ENCODE measurements at regions not wholly inside any gene's neighbourhood (a gene's known extent, or its start where the extent isn't known, plus 50 kb on each side); places are given as distances from the start of the nearest gene placed in this dataset.

DNA sequence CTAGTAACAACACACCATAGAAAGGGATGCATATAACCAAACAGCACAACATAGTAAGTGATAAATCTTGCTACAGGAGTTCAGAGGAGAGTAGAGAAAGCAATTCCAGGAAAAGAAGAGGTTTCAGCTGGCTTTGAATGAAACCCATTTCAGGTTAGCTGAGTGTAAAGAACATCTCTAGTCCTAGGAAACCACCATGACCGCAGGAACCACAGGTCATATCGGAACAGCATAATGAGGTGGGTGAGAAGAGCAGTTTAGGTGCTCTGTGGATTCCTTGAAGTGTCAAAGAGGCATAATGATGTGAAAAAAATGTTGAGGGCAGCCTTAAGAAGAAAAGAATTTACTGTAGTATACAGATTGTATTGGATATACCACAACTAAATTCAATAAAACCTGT lies 507.5 kb downstream of the MTRR start:
- Histone ChIP-seq H3K27me3 (no peaks in the 10 kb centered on the region), H3K4me1 (no peaks in the 10 kb centered on the region), H3K27ac (no peak overlapping the region), H3K9me3 (no peaks in the 10 kb centered on the region), H3K36me3 (no peaks in the 10 kb centered on the region), H3K4me3 (no peak overlapping the region)
- TF ChIP-seq, protein P1, sequence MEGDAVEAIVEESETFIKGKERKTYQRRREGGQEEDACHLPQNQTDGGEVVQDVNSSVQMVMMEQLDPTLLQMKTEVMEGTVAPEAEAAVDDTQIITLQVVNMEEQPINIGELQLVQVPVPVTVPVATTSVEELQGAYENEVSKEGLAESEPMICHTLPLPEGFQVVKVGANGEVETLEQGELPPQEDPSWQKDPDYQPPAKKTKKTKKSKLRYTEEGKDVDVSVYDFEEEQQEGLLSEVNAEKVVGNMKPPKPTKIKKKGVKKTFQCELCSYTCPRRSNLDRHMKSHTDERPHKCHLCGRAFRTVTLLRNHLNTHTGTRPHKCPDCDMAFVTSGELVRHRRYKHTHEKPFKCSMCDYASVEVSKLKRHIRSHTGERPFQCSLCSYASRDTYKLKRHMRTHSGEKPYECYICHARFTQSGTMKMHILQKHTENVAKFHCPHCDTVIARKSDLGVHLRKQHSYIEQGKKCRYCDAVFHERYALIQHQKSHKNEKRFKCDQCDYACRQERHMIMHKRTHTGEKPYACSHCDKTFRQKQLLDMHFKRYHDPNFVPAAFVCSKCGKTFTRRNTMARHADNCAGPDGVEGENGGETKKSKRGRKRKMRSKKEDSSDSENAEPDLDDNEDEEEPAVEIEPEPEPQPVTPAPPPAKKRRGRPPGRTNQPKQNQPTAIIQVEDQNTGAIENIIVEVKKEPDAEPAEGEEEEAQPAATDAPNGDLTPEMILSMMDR (IDR thresholded peaks at IDR 0.05) = no peak
- no peak for DNase-seq (ENCODE audit: low spot score)

DNA sequence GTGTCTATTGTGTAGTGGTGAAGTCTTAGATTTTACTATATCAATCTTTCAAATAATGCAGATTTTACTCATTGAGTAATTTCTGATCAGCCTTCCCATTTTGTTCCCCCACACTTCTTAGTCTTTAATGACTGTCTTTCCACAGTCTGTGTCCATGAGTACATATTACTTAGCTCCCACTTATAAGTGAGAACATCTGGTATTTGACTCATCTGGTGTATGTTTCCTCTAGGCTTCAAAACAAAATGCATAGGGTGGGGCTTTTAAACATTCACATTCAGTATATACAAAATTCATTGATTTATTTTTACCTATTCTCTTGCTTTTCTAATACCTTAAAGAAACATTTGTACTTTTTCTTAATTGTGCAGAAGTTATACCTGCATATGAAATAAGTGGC lies 513.0 kb downstream of the MTRR start:
- Histone ChIP-seq H3K4me1 (no peaks in the 10 kb centered on the region), H3K27ac (no peak overlapping the region)

DNA sequence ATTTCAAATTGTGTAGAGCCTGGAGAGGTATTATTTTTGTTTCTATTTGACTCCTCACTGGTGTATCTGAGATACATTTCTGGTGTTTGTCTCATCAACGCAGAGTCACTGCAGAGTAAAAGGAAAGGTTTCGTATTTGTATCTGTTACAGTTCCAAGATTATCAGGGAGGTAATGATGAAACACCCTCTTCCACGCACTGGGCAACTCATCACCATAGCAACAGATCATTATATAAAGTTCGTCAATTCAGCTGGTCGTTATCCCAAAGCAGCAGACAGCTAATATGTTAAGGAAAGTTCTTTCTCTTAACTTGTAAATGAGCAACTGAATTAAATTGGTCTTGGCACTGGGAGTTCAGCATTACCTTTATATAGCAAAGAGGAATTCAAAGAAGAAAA lies 513.5 kb downstream of the MTRR start:
- Histone ChIP-seq H3K9me3 (no peaks in the 10 kb centered on the region), H3K27me3 (no peaks in the 10 kb centered on the region), H3K36me3 (no peaks in the 10 kb centered on the region), H3K27ac (no peak overlapping the region), H3K4me3 (no peak overlapping the region), H3K4me1 (no peaks in the 10 kb centered on the region)
- TF ChIP-seq, protein P1 (IDR thresholded peaks at IDR 0.05) = no peak
- no peak for DNase-seq (ENCODE audit: low spot score)

More for the DNA sequence above, 513.0 kb downstream of the MTRR start:
- DNase-seq (ENCODE audit: low spot score) = no peak
- H3K27me3 ChIP-seq = no peaks in the 10 kb centered on the region
- H3K9me3 ChIP-seq = no peaks in the 10 kb centered on the region
- TF ChIP-seq, protein P1 (IDR thresholded peaks at IDR 0.05) = no peak
- H3K36me3 ChIP-seq = no peaks in the 10 kb centered on the region
- H3K4me3 ChIP-seq = no peak overlapping the region

DNA sequence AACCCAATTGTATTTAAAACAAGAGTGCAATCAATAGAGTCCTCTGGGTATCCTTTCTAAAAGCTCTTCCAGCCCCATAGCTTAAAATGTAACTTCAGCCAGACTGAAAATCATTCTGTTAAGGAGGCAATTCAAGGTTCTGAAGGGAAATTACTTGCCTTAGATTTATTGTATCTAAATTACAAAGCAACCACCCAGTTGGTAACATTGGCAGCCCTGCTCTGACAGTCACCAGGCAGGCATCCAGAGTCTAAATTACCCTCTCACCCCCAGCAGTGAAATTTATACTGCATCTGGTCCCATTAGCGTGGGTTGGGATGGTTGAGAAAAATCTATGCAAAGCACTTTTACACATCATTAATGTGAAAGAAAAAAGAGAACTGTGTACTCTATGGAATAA lies 514.7 kb downstream of the MTRR start:
- H3K36me3 ChIP-seq = no peaks in the 10 kb centered on the region
- no peaks in the 10 kb centered on the region for H3K9me3 ChIP-seq
- TF ChIP-seq, protein P1 (IDR thresholded peaks at IDR 0.05) = no peak
- H3K27me3 ChIP-seq = no peaks in the 10 kb centered on the region
- no peak for DNase-seq (ENCODE audit: low spot score)
- no peaks in the 10 kb centered on the region for H3K4me1 ChIP-seq
- no peak overlapping the region for H3K27ac ChIP-seq
- no peak overlapping the region for H3K4me3 ChIP-seq

DNA sequence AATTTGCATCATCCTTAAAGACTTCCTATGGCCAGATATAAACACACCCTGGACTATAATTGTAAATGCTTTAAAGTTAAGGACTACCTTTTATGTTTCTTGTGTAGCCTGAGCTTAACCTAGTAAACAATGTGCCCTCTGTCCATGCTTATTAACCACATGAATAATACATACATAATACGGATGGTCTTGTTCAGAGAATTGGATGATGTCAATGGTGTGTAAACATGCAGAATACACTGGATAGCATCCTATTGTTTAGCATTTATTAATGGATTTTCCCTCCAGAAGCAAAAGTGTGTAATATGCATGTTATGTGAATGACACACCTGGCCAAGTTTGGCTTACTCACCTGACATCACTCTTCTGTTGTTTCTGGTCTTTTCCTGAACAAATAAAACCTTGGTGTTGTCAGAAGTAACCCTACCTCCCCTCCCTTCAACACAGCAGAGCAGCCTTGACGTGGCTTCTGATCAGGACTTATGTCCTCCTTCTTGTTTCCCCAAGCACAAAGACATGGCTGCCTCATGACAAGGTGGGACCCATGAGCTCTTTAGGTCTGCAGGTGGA lies 517.9 kb downstream of the MTRR start:
- H3K4me3 ChIP-seq = no peak overlapping the region
- no peak overlapping the region for H3K27ac ChIP-seq
- DNase-seq (ENCODE audit: low spot score) = no peak
- no peaks in the 10 kb centered on the region for H3K36me3 ChIP-seq
- H3K27me3 ChIP-seq = no peaks in the 10 kb centered on the region
- no peaks in the 10 kb centered on the region for H3K4me1 ChIP-seq
- TF ChIP-seq, protein P1 (IDR thresholded peaks at IDR 0.05) = no peak
- H3K9me3 ChIP-seq = no peaks in the 10 kb centered on the region

DNA sequence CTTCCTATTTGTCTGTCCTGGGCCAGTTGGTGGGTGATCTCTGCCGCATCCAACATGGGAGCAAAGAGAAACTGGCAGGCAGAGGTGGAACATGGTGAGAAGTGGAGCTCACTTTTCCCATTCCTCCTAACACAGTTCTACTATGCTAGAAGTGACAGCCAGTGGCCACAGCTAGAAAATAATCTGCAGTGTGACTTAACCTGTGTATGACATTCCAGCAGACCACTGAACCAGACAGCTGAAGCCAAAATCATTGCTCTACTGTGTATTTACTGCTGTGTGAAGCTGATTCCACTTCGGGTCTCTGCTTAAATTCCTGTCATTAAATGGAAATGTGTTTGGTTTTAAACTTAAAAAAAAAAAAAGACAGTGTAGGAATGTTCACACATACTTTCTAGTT lies 523.0 kb downstream of the MTRR start:
- H3K9me3 ChIP-seq = no peaks in the 10 kb centered on the region
- H3K27me3 ChIP-seq = no peaks in the 10 kb centered on the region
- no peak overlapping the region for H3K4me3 ChIP-seq
- DNase-seq (ENCODE audit: low spot score) = no peak
- TF ChIP-seq, protein P1 (IDR thresholded peaks at IDR 0.05) = no peak
- H3K27ac ChIP-seq = no peak overlapping the region
- H3K4me1 ChIP-seq = no peaks in the 10 kb centered on the region
- no peaks in the 10 kb centered on the region for H3K36me3 ChIP-seq
